Endodermal cell (in vitro differentiated cells): ENCODE measurements at regions not wholly inside any gene's neighbourhood (a gene's known extent, or its start where the extent isn't known, plus 50 kb on each side); places are given as distances from the start of the nearest gene placed in this dataset.
A peak's percentile ranks its signal among the peaks of the same experiment; 100 is the strongest.

ENCODE experiments used
- DNase-seq: peaks from one replicate; pipeline ENCODE4 v3.0.0-alpha.2; 2017
- H3K27ac ChIP-seq: 2 replicates; pipeline ENCODE4 v1.5.1; 2013; ENCODE audit warnings: mild to moderate bottlenecking, low read depth, low read length, moderate library complexity
- H3K27me3 ChIP-seq: 2 replicates; pipeline ENCODE4 v1.6.1; 2013; ENCODE audit warnings: mild to moderate bottlenecking, low read length, moderate library complexity; ENCODE audit not compliant: insufficient read depth, control insufficient read depth, poor library complexity, severe bottlenecking
- H3K36me3 ChIP-seq: 2 replicates; pipeline ENCODE4 v1.7.0; 2013; ENCODE audit warnings: mild to moderate bottlenecking, low read length, moderate library complexity; ENCODE audit not compliant: control insufficient read depth, insufficient read depth
- H3K4me1 ChIP-seq: one replicate; pipeline ENCODE4 v1.7.0; 2013; ENCODE audit warnings: low read length; ENCODE audit not compliant: control insufficient read depth, insufficient read depth
- H3K4me3 ChIP-seq: 2 replicates; pipeline ENCODE4 v1.5.1; 2013; ENCODE audit warnings: mild to moderate bottlenecking, low read length, moderate library complexity
- H3K9ac ChIP-seq: 2 replicates; pipeline ENCODE4 v1.6.1; 2013; ENCODE audit warnings: mild to moderate bottlenecking, low read length, moderate library complexity; ENCODE audit not compliant: poor library complexity, severe bottlenecking; ENCODE audit errors: extremely low read depth
- H3K9me3 ChIP-seq: 2 replicates; pipeline ENCODE4 v1.6.1; 2013; ENCODE audit warnings: mild to moderate bottlenecking, low read length, moderate library complexity; ENCODE audit not compliant: control insufficient read depth
- H3K27ac Mint-ChIP-seq: 2 replicates; pipeline ENCODE4 v1.8.0; 2020; ENCODE audit warnings: mixed read lengths
- H3K27me3 Mint-ChIP-seq: 2 replicates; pipeline ENCODE4 v1.8.0; 2021; ENCODE audit warnings: mild to moderate bottlenecking, mixed read lengths; ENCODE audit not compliant: insufficient read depth
- H3K36me3 Mint-ChIP-seq: 2 replicates; pipeline ENCODE4 v1.8.0; 2020; ENCODE audit warnings: low read depth, mixed read lengths
- H3K4me1 Mint-ChIP-seq: 2 replicates; pipeline ENCODE4 v1.8.0; 2020; ENCODE audit warnings: mixed read lengths
- H3K4me3 Mint-ChIP-seq: 2 replicates; pipeline ENCODE4 v1.8.0; 2020; ENCODE audit warnings: mild to moderate bottlenecking, moderate library complexity, mixed read lengths
- H3K9me3 Mint-ChIP-seq: 2 replicates; pipeline ENCODE4 v1.8.0; 2020; ENCODE audit warnings: mild to moderate bottlenecking, mixed read lengths
- WGBS, 2 experiments: methylation state at CpG; one replicate each; pipeline versions ENCODE4 v1.1.5 to v1.1.7; 2013; ENCODE audit warnings: missing lambda C conversion rate in 2 of 2, mixed read lengths in 1 of 2; ENCODE audit not compliant: insufficient coverage in 1 of 2, insufficient read length in 1 of 2; 5-methylcytosine and 5-hydroxymethylcytosine counted together
- TF ChIP-seq, protein P1 (sequence below): fragments of 200-600 bp; sonication (generic); conservative IDR thresholded peaks from 2 replicates; pipeline ENCODE4 v1.5.0; 2021; ENCODE audit warnings: antibody characterized with exemption, mild to moderate bottlenecking

DNA sequence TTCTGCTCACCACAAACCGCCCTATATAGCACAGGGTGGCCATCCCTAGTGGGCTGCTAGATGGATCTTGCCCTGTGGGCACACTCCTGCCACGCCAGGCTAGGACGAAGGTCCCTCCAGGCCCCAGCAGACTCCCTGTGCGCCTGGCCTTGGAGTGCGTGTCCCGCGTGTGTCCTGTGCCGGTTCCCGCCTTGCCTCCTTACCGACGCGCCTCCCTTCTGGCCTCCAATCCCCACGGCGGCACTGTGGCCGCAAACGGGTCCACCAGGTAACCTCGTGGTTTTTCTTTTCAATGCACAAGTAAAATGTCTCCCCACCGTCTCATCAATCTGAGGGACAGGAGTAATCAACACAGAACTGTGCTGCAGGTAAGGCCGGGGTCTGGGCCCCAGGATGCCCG lies 133.8 kb upstream of the PHACTR3 start:
- peaks cover 5% of the 10 kb centered on the region for H3K27me3 Mint-ChIP-seq
- TF ChIP-seq, protein P1, sequence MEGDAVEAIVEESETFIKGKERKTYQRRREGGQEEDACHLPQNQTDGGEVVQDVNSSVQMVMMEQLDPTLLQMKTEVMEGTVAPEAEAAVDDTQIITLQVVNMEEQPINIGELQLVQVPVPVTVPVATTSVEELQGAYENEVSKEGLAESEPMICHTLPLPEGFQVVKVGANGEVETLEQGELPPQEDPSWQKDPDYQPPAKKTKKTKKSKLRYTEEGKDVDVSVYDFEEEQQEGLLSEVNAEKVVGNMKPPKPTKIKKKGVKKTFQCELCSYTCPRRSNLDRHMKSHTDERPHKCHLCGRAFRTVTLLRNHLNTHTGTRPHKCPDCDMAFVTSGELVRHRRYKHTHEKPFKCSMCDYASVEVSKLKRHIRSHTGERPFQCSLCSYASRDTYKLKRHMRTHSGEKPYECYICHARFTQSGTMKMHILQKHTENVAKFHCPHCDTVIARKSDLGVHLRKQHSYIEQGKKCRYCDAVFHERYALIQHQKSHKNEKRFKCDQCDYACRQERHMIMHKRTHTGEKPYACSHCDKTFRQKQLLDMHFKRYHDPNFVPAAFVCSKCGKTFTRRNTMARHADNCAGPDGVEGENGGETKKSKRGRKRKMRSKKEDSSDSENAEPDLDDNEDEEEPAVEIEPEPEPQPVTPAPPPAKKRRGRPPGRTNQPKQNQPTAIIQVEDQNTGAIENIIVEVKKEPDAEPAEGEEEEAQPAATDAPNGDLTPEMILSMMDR: no peak
- H3K4me1 Mint-ChIP-seq: peaks cover 10% of the 10 kb centered on the region
- Histone ChIP-seq H3K9me3 (peaks cover 5% of the 10 kb centered on the region), H3K27ac (no peak overlapping the region), H3K9ac (no peak overlapping the region), H3K36me3 (no peaks in the 10 kb centered on the region), H3K4me1 (no peaks in the 10 kb centered on the region), H3K27me3 (no peaks in the 10 kb centered on the region), H3K4me3 (no peak overlapping the region)
- WGBS, 2 experiments: 95 to 98% methylated on average over 17 to 20 of the region's 20 CpGs
- peaks cover 11% of the 10 kb centered on the region for H3K9me3 Mint-ChIP-seq
- DNase-seq: no peak
- no peak overlapping the region for H3K4me3 Mint-ChIP-seq
- no peaks in the 10 kb centered on the region for H3K36me3 Mint-ChIP-seq
- no peak overlapping the region for H3K27ac Mint-ChIP-seq

DNA sequence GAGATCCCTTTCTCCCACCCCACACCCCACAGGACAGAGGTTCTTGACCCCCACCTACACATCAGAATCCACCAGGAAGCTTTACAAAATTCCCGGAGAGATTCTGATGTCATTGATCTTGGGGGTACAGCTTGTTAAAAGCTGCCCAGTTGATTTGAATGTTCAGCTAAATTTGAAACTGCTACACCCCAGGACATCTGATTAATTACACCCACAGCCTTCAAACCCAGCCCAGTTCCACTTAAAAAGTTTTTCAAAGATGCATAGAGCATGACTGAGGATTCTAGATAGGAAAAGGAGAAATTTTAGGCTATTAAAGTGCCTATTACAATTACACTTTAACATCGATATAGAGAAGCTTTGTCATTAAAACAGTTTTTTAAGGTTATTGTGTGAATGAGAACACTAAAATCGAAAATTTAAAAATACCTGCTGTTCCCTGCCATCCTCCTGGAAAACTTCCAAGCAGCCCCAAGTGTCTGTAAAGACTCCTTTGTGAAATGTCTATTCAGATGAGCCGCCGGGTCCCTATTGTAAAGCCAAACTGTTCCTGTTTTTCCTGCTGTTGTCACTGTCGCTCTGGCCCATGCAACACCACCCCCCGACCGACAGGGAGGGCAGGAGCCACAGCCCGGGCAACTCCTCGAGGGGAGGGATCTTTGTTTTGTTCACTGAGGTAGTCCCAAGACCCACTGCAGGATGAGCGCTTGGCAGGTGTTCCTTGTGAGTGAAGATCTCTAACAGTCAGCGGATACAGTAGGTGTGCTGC lies 132.5 kb upstream of the PHACTR3 start:
- H3K27ac Mint-ChIP-seq: no peak overlapping the region
- Histone ChIP-seq H3K9me3 (peaks cover 5% of the 10 kb centered on the region), H3K4me1 (no peaks in the 10 kb centered on the region), H3K36me3 (no peaks in the 10 kb centered on the region), H3K9ac (no peak overlapping the region), H3K4me3 (no peak overlapping the region), H3K27me3 (no peaks in the 10 kb centered on the region), H3K27ac (no peak overlapping the region)
- H3K9me3 Mint-ChIP-seq: peaks cover 11% of the 10 kb centered on the region
- DNase-seq: no peak
- H3K27me3 Mint-ChIP-seq: peaks cover 5% of the 10 kb centered on the region
- H3K4me3 Mint-ChIP-seq: no peak overlapping the region
- 78 to 84% methylated on average over 6 to 12 of the region's 12 CpGs for WGBS, 2 experiments
- H3K36me3 Mint-ChIP-seq: no peaks in the 10 kb centered on the region
- peaks cover 10% of the 10 kb centered on the region for H3K4me1 Mint-ChIP-seq
- TF ChIP-seq, protein P1: no peak

DNA sequence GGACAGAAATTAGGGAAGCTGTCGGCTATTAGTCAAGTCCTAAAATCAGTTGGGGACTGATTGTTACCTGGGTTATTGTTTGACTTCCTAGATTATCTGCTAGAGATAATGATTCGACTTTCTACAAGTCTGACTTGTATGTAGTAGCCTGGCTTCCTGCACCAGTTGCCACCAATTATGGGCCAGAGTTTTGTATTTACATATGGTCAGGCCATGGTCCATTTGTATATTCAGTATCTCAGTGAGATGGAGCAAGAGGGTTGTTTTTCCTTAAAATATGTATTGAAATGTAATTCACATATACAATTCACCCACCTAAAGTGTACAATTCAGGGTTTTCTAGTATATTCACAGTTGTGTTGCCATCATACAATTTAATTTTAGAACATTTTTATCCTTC lies 130.6 kb upstream of the PHACTR3 start:
- Histone ChIP-seq H3K27ac (no peak overlapping the region), H3K9me3 (peaks cover 5% of the 10 kb centered on the region), H3K4me1 (no peaks in the 10 kb centered on the region), H3K27me3 (no peaks in the 10 kb centered on the region), H3K36me3 (no peaks in the 10 kb centered on the region), H3K4me3 (peak overlapping the region; percentile 11), H3K9ac (no peak overlapping the region)
- H3K9me3 Mint-ChIP-seq: peaks cover 11% of the 10 kb centered on the region
- peaks cover 10% of the 10 kb centered on the region for H3K4me1 Mint-ChIP-seq
- no peaks in the 10 kb centered on the region for H3K36me3 Mint-ChIP-seq
- H3K27me3 Mint-ChIP-seq: peaks cover 5% of the 10 kb centered on the region
- no peak overlapping the region for H3K27ac Mint-ChIP-seq
- 80 to 94% methylated on average over 2 of the region's 2 CpGs for WGBS, 2 experiments
- no peak overlapping the region for H3K4me3 Mint-ChIP-seq
- TF ChIP-seq, protein P1: no peak
- no peak for DNase-seq
